A549 (cell line): ENCODE measurements at regions not wholly inside any gene's neighbourhood (a gene's known extent, or its start where the extent isn't known, plus 50 kb on each side); places are given as distances from the start of the nearest gene placed in this dataset.

Experiments
- ATAC-seq, 2 experiments: fragments of 200-7000 bp in 1 of 2; fragments of >200 bp in 1 of 2; cut with Nextera tagmentation in 1 of 2; cut with Tn5 transposase in 1 of 2; 3 replicates each; pipeline versions ENCODE4 v1.8.0 to v1.9.1; 2018 to 2020; ENCODE audit warnings: mild to moderate bottlenecking in 1 of 2, moderate library complexity in 1 of 2
- CTCF ChIA-PET: fragments of 300-600 bp; sonication (Branson Sonifier 250); formaldehyde crosslinking; extraction: SDS; loops from one replicate; lab custom pipeline; 2021; ENCODE audit warnings: antibody characterized with exemption, inconsistent platforms; lab: Yijun Ruan, JAX
- POLR2A ChIA-PET: fragments of 350-600 bp; formaldehyde crosslinking; extraction: SDS; loops from one replicate; lab custom pipeline; 2021; ENCODE audit warnings: antibody characterized with exemption, inconsistent platforms; lab: Yijun Ruan, JAX
- DNase-seq, 2 experiments: peaks; one replicate each; pipeline versions ENCODE4 v3.0.0 to v3.0.0-alpha.2; 2011 to 2016; ENCODE audit warnings: low read depth in 1 of 2, low spot score in 1 of 2
- FAIRE-seq: peaks from 2 replicates; lab custom pipeline; 2011; peaks lifted over from hg19 to GRCh38; lab: Jason Lieb, UNC
- H3K27ac ChIP-seq, 2 experiments: fragments of >200 bp; sonication (Bioruptor Twin); formaldehyde crosslinking; 3 replicates each; pipeline ENCODE4 v1.5.1; 2016 to 2017
- H3K4me1 ChIP-seq: fragments of >200 bp; sonication (Bioruptor Twin); formaldehyde crosslinking; 3 replicates; pipeline ENCODE4 v1.6.1; 2016
- H3K4me2 ChIP-seq: fragments of >200 bp; sonication (Bioruptor Twin); formaldehyde crosslinking; 3 replicates; pipeline ENCODE4 v1.6.1; 2016
- H3K4me3 ChIP-seq: fragments of >200 bp; sonication (Bioruptor Twin); formaldehyde crosslinking; 3 replicates; pipeline ENCODE4 v1.5.1; 2016
- H3K9me3 ChIP-seq: fragments of >200 bp; sonication (Bioruptor Twin); formaldehyde crosslinking; 3 replicates; pipeline ENCODE4 v1.6.1; 2016
- BHLHE40 ChIP-seq: IDR thresholded peaks from 2 replicates; pipeline ENCODE4 v1.6.1; 2012; ENCODE audit warnings: low read depth, low read length, inconsistent platforms
- CBX2 ChIP-seq: fragments of 200-600 bp; sonication (generic); IDR thresholded peaks from 2 replicates; pipeline ENCODE4 v1.6.1; 2016; ENCODE audit warnings: low read depth, mild to moderate bottlenecking, borderline replicate concordance
- CBX8 ChIP-seq: fragments of 200-600 bp; sonication (generic); IDR thresholded peaks from 2 replicates; pipeline ENCODE4 v1.6.1; 2016
- CEBPB ChIP-seq, 2 experiments: fragments of >200 bp in 1 of 2; sonication (Bioruptor Twin) in 1 of 2; formaldehyde crosslinking in 1 of 2; IDR thresholded peaks; 2 replicates each; pipeline ENCODE4 v1.6.1; 2012 to 2016
- CHD2 ChIP-seq: fragments of 150-350 bp; IDR thresholded peaks from 2 replicates; pipeline ENCODE4 v1.6.1; 2014; ENCODE audit warnings: low read length; ENCODE audit not compliant: partially characterized antibody
- CHD4 ChIP-seq: fragments of 200-600 bp; sonication (generic); IDR thresholded peaks from 2 replicates; pipeline ENCODE4 v1.6.1; 2016; ENCODE audit warnings: antibody characterized with exemption, mild to moderate bottlenecking, borderline replicate concordance
- ESRRA ChIP-seq: fragments of 150-350 bp; IDR thresholded peaks from 2 replicates; pipeline ENCODE4 v1.6.1; 2014; ENCODE audit warnings: mild to moderate bottlenecking, low read length, borderline replicate concordance
- FOXS1 ChIP-seq: fragments of 250-450 bp; sonication (Bioruptor Pico); IDR thresholded peaks from 2 replicates; pipeline ENCODE4 v1.5.0; 2020; ENCODE audit warnings: mild to moderate bottlenecking, moderate library complexity
- GATA3 ChIP-seq: IDR thresholded peaks from 2 replicates; pipeline ENCODE4 v1.6.1; 2012; ENCODE audit warnings: borderline replicate concordance
- HEYL ChIP-seq: fragments of 250-450 bp; sonication (Bioruptor Pico); IDR thresholded peaks from 2 replicates; pipeline ENCODE4 v1.8.0; 2021; ENCODE audit warnings: mild to moderate bottlenecking, moderate library complexity
- JUN ChIP-seq, 2 experiments: fragments of >200 bp; sonication (Bioruptor Twin); formaldehyde crosslinking; IDR thresholded peaks; 2 replicates in 1 of 2; 3 replicates in 1 of 2; pipeline ENCODE4 v1.6.1; 2016 to 2017
- KDM1A ChIP-seq: fragments of 200-600 bp; sonication (generic); IDR thresholded peaks from 2 replicates; pipeline ENCODE4 v1.6.1; 2016; ENCODE audit warnings: low read depth, mild to moderate bottlenecking
- MAFK ChIP-seq: fragments of 450-650 bp; IDR thresholded peaks from 2 replicates; pipeline ENCODE4 v1.6.1; 2014; ENCODE audit not compliant: partially characterized antibody
- NFE2L2 ChIP-seq: fragments of 150-350 bp; conservative IDR thresholded peaks from 2 replicates; pipeline ENCODE4 v1.6.1; 2014; ENCODE audit warnings: low read length
- POLR2A ChIP-seq: IDR thresholded peaks from 2 replicates; pipeline ENCODE4 v1.6.1; 2012; ENCODE audit warnings: mild to moderate bottlenecking, low read length
- RCOR1 ChIP-seq: fragments of 150-350 bp; IDR thresholded peaks from 2 replicates; pipeline ENCODE4 v1.6.1; 2014; ENCODE audit warnings: antibody characterized with exemption, low read length, low read depth
- RFX5 ChIP-seq: fragments of 450-650 bp; IDR thresholded peaks from 2 replicates; pipeline ENCODE4 v1.7.1; 2014; ENCODE audit warnings: antibody characterized with exemption, mild to moderate bottlenecking, moderate library complexity
- RNF2 ChIP-seq: fragments of 200-600 bp; sonication (generic); IDR thresholded peaks from 2 replicates; pipeline ENCODE4 v1.6.1; 2016; ENCODE audit warnings: low read depth, mild to moderate bottlenecking, antibody characterized with exemption, moderate library complexity, borderline replicate concordance
- SMC3 ChIP-seq: fragments of >200 bp; sonication (Bioruptor Twin); formaldehyde crosslinking; IDR thresholded peaks from 3 replicates; pipeline ENCODE4 v1.6.1; 2018; ENCODE audit warnings: inconsistent platforms
- SREBF2 ChIP-seq: fragments of 450-650 bp; IDR thresholded peaks from 2 replicates; pipeline ENCODE4 v1.6.1; 2014; ENCODE audit warnings: mild to moderate bottlenecking, moderate library complexity
- TFCP2L1 ChIP-seq: fragments of 250-450 bp; sonication (Bioruptor Pico); IDR thresholded peaks from 2 replicates; pipeline ENCODE4 v1.5.0; 2021; ENCODE audit warnings: mild to moderate bottlenecking
- TP53 ChIP-seq: fragments of 250-450 bp; sonication (Bioruptor Pico); IDR thresholded peaks from 2 replicates; pipeline ENCODE4 v1.5.0; 2021; ENCODE audit warnings: mild to moderate bottlenecking, moderate library complexity
- ZFP36 ChIP-seq: fragments of 450-650 bp; IDR thresholded peaks from 2 replicates; pipeline ENCODE4 v1.6.1; 2014; ENCODE audit warnings: borderline replicate concordance; ENCODE audit not compliant: partially characterized antibody
- ZSCAN20 ChIP-seq: fragments of 250-450 bp; sonication (Bioruptor Pico); IDR thresholded peaks from 2 replicates; pipeline ENCODE4 v1.8.0; 2022; ENCODE audit warnings: mild to moderate bottlenecking, moderate library complexity
- WGBS: methylation state at CpG from one replicate; pipeline ENCODE4 v1.1.6; 2017; ENCODE audit errors: missing lambda C conversion rate; 5-methylcytosine and 5-hydroxymethylcytosine counted together
- TF ChIP-seq, protein P1 (sequence below): fragments of 250-450 bp; sonication (Bioruptor Pico); IDR thresholded peaks from 2 replicates; pipeline ENCODE4 v1.5.0; 2021; ENCODE audit warnings: mild to moderate bottlenecking, moderate library complexity, borderline replicate concordance
- TF ChIP-seq, protein P2 (sequence below): fragments of 200-600 bp; sonication (generic); IDR thresholded peaks from 2 replicates; pipeline ENCODE4 v1.6.1; 2016; ENCODE audit warnings: antibody characterized with exemption, mild to moderate bottlenecking, moderate library complexity
- TF ChIP-seq, protein P3 (sequence below): fragments of 250-450 bp; sonication (Bioruptor Pico); IDR thresholded peaks from 2 replicates; pipeline ENCODE4 v1.5.0; 2020; ENCODE audit warnings: low read depth, mild to moderate bottlenecking, moderate library complexity

DNA sequence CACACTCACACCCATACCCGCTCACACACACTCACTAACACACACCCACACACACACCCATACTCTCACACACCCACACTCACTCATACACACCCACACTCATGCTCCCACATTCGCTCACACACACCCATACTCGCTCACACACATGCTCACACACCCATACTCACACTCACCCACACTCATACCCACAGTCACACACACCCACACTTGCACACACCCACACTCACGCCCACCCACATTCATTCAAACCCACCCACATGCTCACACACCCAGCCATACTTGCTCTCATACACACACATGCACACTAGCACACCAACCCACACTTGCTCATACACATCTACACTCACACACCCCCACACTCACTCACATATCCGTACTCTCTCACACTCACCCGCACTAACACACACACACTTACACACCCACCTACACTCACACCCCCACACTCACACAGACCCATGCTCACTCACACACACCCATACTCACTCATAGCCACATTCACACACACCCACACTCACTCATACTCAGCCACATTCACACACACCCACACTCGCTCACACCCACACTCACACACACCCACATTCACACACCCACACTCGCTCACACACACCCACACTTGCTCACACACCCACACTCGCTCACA, 322.4 kb upstream of the N4BP1 start:
- no peak overlapping the region for H3K27ac ChIP-seq
- no peak overlapping the region for H3K4me3 ChIP-seq
- CTCF ChIA-PET: no interaction called here
- no peak for FAIRE-seq
- POLR2A ChIA-PET: no interaction called here
- H3K4me1 ChIP-seq: no peaks in the 10 kb centered on the region
- peaks cover 3% of the 10 kb centered on the region; the same call in 1 of the 3 replicates for H3K9me3 ChIP-seq
- DNase-seq: no peak
- H3K4me2 ChIP-seq: no peak overlapping the region
- 12% methylated on average over 9 of the region's 9 CpGs for WGBS
- TF ChIP-seq GATA3 (no peak), RCOR1 (no peak), RFX5 (no peak), CBX8 (no peak), BHLHE40 (no peak), ZSCAN20 (CRISPR knock-in tag) (no peak), ESRRA (no peak), ZFP36 (no peak), RNF2 (no peak), JUN (IDR thresholded peaks at IDR 0.05) (no peak)
- TF ChIP-seq, protein P1, sequence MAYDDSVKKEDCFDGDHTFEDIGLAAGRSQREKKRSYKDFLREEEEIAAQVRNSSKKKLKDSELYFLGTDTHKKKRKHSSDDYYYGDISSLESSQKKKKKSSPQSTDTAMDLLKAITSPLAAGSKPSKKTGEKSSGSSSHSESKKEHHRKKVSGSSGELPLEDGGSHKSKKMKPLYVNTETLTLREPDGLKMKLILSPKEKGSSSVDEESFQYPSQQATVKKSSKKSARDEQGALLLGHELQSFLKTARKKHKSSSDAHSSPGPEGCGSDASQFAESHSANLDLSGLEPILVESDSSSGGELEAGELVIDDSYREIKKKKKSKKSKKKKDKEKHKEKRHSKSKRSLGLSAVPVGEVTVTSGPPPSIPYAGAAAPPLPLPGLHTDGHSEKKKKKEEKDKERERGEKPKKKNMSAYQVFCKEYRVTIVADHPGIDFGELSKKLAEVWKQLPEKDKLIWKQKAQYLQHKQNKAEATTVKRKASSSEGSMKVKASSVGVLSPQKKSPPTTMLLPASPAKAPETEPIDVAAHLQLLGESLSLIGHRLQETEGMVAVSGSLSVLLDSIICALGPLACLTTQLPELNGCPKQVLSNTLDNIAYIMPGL (CRISPR knock-in tag): no peak
- ATAC-seq: no peak

DNA sequence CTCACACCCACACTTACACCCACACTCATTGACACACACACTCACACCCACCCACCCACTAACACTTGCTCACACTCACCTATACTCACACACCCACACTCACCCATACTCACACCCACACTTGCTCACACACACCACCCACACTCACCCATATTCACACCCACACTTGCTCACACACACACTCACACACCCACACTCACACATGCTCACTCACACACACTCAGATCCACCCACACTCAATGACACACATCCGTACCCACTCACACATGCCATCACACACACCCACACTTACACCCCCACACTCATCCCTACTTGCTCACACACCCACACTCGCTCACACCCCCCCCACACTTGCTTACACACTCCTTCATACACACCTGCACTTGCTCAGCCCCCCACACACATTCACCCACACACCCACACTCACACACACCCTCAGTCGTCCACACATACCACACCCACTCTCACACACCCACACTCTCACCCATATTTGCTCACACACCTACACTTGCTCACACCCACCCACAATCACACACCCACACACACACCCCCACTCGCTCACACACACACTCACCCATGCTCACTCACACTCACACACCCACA, 321.1 kb upstream of the N4BP1 start:
- Histone ChIP-seq H3K4me2 (no peak overlapping the region), H3K4me1 (no peaks in the 10 kb centered on the region), H3K9me3 (peaks cover 3% of the 10 kb centered on the region; the same call in 1 of the 3 replicates), H3K4me3 (no peak overlapping the region), H3K27ac (no peak overlapping the region)
- ATAC-seq (no peak), FAIRE-seq (no peak), DNase-seq (no peak)
- ChIA-PET CTCF (no interaction called here), POLR2A (no interaction called here)
- WGBS: 13% methylated on average over 4 of the region's 4 CpGs
- TF ChIP-seq CHD4: no peak
- no peak for TF ChIP-seq CHD2
- no peak for TF ChIP-seq HEYL (CRISPR knock-in tag)
- TF ChIP-seq CEBPB (IDR thresholded peaks at IDR 0.05): no peak
- no peak for TF ChIP-seq SREBF2
- TF ChIP-seq, protein P2, sequence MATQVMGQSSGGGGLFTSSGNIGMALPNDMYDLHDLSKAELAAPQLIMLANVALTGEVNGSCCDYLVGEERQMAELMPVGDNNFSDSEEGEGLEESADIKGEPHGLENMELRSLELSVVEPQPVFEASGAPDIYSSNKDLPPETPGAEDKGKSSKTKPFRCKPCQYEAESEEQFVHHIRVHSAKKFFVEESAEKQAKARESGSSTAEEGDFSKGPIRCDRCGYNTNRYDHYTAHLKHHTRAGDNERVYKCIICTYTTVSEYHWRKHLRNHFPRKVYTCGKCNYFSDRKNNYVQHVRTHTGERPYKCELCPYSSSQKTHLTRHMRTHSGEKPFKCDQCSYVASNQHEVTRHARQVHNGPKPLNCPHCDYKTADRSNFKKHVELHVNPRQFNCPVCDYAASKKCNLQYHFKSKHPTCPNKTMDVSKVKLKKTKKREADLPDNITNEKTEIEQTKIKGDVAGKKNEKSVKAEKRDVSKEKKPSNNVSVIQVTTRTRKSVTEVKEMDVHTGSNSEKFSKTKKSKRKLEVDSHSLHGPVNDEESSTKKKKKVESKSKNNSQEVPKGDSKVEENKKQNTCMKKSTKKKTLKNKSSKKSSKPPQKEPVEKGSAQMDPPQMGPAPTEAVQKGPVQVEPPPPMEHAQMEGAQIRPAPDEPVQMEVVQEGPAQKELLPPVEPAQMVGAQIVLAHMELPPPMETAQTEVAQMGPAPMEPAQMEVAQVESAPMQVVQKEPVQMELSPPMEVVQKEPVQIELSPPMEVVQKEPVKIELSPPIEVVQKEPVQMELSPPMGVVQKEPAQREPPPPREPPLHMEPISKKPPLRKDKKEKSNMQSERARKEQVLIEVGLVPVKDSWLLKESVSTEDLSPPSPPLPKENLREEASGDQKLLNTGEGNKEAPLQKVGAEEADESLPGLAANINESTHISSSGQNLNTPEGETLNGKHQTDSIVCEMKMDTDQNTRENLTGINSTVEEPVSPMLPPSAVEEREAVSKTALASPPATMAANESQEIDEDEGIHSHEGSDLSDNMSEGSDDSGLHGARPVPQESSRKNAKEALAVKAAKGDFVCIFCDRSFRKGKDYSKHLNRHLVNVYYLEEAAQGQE: no peak
- TF ChIP-seq SMC3: no peak
- no peak for TF ChIP-seq RCOR1
- no peak for TF ChIP-seq FOXS1
- no peak for TF ChIP-seq POLR2A
- no peak for TF ChIP-seq TFCP2L1
- no peak for TF ChIP-seq KDM1A
- no peak for TF ChIP-seq RFX5
- TF ChIP-seq MAFK: no peak
- TF ChIP-seq, protein P3, sequence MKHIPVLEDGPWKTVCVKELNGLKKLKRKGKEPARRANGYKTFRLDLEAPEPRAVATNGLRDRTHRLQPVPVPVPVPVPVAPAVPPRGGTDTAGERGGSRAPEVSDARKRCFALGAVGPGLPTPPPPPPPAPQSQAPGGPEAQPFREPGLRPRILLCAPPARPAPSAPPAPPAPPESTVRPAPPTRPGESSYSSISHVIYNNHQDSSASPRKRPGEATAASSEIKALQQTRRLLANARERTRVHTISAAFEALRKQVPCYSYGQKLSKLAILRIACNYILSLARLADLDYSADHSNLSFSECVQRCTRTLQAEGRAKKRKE (CRISPR knock-in tag): no peak
- no peak for TF ChIP-seq JUN (IDR thresholded peaks at IDR 0.05)
- no peak for TF ChIP-seq NFE2L2
- TF ChIP-seq CBX2: no peak
- TF ChIP-seq TP53 (CRISPR knock-in tag): no peak
- no peak for TF ChIP-seq ESRRA
